HG03457 (cell line): ENCODE measurements at regions not wholly inside any gene's neighbourhood (a gene's known extent, or its start where the extent isn't known, plus 50 kb on each side); places are given as distances from the start of the nearest gene placed in this dataset.

ENCODE experiments used
- ATAC-seq: cut with Tn5 transposase; IDR thresholded peaks from one replicate; pipeline ENCODE4 v1.9.1; 2021; ENCODE audit warnings: moderate number of reproducible peaks; ENCODE audit not compliant: unreplicated experiment

DNA sequence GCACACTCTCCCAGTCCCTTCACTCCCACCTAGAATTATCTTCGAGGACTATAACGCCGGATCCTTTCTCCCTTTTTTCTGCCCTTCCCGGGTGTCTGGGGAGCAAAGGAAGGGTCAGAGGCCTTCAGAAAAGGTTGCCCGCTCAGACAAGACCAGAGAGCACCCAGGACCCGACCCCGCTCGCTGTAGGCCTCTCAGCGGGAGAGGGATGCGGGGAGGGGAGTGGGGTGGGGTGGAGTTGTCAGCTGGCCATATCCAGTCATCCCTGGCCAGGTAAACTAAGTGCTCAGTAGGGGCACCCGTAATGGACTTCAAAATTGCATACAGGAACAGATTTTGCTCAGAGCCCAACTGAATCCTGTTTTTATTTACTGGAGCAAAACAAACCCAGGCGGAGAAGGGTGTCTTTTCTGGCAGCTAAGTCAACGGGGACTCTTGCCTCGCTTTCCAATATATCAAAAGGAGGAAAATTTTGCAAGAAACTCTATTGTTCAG is 65.0 kb downstream of the NOL4 start:
- no peak for ATAC-seq

DNA sequence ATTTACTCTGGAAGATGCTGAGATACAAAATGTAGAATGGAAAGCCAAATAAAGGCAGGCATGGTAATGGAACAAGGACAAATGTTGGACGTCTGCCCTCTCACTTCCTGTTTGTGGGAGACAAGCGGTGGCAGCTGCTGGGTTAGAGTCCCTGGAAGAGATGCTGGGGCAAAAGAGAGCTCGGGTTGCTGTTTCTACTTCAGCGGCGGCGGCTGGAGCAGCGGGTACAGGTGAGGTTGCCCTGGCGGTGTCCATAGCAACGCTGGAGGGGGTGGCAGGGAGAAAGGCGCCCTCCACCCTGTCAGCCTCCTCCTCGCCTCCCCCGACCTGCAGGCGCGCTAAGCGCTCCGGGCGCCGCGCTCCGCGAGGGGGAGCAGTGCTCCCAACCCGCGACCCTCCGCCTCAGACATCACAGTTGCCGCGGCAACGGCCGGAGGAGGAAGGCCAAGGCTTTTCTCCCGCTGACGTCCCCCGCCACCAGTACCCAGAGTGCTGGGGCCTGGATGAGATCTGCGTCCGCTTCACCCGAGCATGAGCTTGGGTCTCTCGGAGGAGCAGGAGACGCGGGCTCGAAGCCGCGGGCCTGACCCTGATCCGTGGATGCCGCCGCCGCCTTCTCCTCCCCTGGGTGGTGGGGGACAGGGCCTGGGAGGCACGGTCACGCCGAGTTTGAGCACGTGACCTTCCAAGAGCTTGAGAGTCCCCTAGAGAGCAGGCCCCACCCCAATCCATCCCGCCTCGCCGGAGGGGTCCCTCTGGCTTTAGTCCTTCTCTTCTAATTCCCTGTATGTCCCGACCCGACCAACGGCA is 65.6 kb downstream of the NOL4 start:
- ATAC-seq, result no peak

- ATAC-seq, result no peak
These were observed 71.0 kb downstream of the NOL4 start for GRCh38 chr18:34153711-34154110.

GRCh38 chr18:34131006-34131405 is 93.7 kb downstream of the NOL4 start:
- ATAC-seq, result no peak

- ATAC-seq, result no peak
These were observed 96.3 kb downstream of the NOL4 start for GRCh38 chr18:34128436-34128835.

DNA sequence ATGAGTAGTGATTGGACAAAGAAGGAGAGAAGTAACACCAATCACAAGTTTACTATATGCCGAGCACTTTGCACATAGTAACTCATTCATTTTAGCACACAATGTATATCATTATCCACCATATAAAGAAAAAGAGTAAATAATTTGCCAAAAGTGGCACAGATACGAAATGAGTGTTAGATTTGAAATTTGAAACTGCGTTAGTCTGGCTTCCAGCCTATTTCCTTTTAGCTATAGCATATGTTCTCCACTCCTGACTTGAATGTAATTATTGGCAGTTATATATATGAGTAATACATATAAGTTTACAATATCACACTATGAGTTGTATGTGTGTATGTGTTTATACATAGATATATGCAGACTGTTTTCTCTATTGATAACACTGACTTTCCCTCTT is 98.6 kb downstream of the NOL4 start:
- no peak for ATAC-seq

GRCh38 chr18:34122724-34123334 is 101.9 kb downstream of the NOL4 start:
- peak; percentile 97 for ATAC-seq

- ATAC-seq, result no peak
These were observed 103.5 kb downstream of the NOL4 start for GRCh38 chr18:34121200-34121721.

DNA sequence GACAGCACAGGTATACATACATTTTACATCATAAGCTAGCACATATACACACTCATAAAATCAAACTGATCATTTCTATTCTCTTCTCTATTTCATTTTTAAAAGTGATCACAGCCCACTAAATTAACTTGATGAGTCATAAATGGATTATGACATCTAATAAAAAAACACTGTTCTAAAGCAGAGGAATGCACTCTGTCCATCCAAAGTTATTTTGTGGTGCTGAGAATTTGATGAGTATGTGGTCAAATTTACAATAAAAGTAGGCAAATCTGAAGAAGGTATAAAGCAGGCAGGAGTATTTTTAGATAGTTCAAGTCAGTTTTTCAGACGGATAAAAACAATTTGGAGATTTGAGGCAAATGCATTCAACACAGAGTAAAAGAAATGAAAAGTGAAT is 104.4 kb downstream of the NOL4 start:
- no peak for ATAC-seq

- ATAC-seq, result no peak
These were observed 107.4 kb downstream of the NOL4 start for GRCh38 chr18:34117319-34117718.

GRCh38 chr18:34115409-34116081 is 109.2 kb downstream of the NOL4 start:
- ATAC-seq, result no peak

GRCh38 chr18:34114996-34115395 is 109.7 kb downstream of the NOL4 start:
- ATAC-seq, result no peak

GRCh38 chr18:34108206-34108605 is 116.5 kb downstream of the NOL4 start:
- ATAC-seq, result no peak

- ATAC-seq, result no peak
These were observed 126.6 kb downstream of the NOL4 start for GRCh38 chr18:34098109-34098508.

- no peak for ATAC-seq
These were observed 127.4 kb downstream of the NOL4 start for GRCh38 chr18:34097312-34097711.

DNA sequence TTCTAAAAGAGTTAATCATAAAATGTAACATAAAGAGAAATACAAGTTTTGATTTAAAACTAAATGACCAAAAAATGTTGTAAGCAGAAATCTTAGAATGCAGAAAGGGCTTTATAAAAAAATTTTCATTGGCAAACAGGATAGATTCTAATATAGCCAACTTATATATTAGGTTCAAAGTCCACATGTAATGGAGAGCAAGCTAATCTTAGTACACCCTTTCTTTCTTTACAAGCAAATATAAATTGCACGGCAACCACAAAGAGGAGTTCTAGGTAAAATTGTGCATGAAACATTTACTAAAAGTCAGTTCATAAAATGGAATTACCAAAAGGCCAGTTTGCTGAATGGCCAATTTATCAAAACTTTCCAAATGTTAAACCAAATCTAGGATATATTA is 130.6 kb downstream of the NOL4 start:
- ATAC-seq, result no peak

DNA sequence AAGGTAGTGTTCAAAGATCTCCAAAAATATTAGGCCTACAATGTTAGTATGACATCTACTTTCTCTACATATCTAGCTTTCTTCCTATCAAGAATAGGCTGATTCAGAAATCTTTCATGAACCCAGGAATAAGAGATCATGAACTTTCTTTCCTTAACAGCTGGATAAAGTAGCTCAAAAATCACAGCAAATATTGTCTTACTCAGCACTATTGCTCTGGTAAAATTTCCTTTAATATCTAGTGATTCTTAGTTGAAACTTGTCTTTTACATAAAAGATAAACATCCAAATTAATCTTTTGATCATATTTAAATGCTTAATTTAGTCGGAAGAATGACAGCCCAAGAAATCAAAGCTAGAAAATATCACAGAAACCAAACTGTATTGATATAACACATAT is 131.9 kb downstream of the NOL4 start:
- no peak for ATAC-seq

- ATAC-seq, result no peak
These were observed 138.3 kb downstream of the NOL4 start for GRCh38 chr18:34086370-34086769.

DNA sequence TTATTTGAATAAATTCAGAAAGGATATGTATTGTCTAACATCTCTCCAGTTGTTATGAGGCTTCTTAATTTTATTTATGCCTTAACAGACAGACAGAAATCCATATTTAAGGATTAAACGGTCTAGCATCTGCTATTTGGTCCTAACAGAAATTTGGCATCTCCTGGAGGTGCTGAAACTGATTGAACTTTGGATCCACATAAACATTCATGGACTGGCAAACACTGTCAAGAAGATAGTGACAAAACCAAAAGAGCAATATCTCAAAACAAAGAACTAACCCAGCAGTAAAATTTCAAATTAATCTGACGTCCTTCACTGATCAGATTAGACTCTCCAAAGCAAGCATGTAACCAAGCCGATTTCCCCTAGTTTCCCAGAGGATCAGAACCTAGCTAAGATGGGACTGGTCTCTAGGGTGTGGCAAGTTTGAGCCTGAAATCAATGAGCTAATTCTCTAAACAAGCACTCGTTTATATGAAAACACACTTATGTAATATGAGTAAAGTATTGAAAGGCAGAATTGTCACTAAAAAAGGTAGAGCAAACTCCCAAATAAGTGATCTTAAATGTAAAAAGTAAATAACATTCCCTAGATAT is 139.5 kb downstream of the NOL4 start:
- ATAC-seq, result no peak

GRCh38 chr18:34084635-34085034 is 140.1 kb downstream of the NOL4 start:
- ATAC-seq, result no peak

DNA sequence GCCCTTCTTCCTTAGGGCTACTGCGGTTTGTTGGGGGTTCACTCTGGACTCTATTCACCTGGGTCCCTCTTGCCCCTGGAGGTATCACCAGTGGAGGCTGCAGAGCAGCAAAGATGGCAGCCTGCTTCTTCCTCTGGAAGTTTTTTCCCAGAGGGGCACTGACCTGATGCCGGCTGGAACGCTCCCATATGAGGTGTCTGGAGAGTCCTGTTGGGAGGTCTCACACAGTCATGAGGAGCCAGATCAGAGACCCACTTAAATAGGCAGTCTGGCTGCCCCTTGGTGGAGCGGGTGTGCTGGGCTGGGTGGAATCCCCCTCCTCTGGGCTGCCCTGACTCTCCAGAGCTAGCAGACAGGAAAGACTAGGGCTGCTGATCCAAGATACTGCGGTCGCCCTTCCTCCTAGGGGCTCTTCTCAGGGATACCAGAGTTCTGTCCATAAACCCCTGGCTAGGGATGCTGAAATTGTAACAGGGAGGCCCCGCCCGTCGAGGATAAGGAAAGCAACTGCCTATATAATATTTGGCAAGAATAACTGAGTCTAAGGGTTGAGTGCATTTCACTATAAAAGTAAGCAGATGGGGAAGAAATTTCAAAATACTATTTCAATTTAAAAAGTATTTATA is 140.7 kb downstream of the NOL4 start:
- no peak for ATAC-seq
